Stimulated activated effector memory CD8-positive, alpha-beta T cell treated with anti-CD3 and anti-CD28 coated beads, Interleukin-12 subunit alpha, Interleukin-12 subunit beta, amount 100 ng/mL, for 72 hours (primary cell): ENCODE measurements at regions not wholly inside any gene's neighbourhood (a gene's known extent, or its start where the extent isn't known, plus 50 kb on each side); places are given as distances from the start of the nearest gene placed in this dataset.
"Not testable (repeated sequence)": the region's sequence is repeated elsewhere in the genome, so short reads cannot be mapped to it uniquely, and the experiment has no call there.

Experiments
- ATAC-seq: fragments of 150-1000 bp; cut with Tn5 transposase; 2 replicates; pipeline ENCODE4 v1.10.0; 2021
- DNase-seq, 2 donors: peaks; one replicate each; pipeline ENCODE4 v3.0.0; 2021 to 2022; ENCODE audit warnings: low spot score in 2 of 2
- H3K27ac Mint-ChIP-seq: one replicate; pipeline ENCODE4 v1.8.0; 2022; ENCODE audit warnings: mild to moderate bottlenecking, mixed read lengths
- H3K36me3 Mint-ChIP-seq: one replicate; pipeline ENCODE4 v1.8.0; 2022; ENCODE audit warnings: mild to moderate bottlenecking, mixed read lengths
- H3K4me1 Mint-ChIP-seq: one replicate; pipeline ENCODE4 v1.8.0; 2022; ENCODE audit warnings: mixed read lengths
- H3K4me3 Mint-ChIP-seq: one replicate; pipeline ENCODE4 v1.8.0; 2022; ENCODE audit warnings: mild to moderate bottlenecking, mixed read lengths
- H3K9me3 Mint-ChIP-seq: one replicate; pipeline ENCODE4 v1.8.0; 2022; ENCODE audit warnings: mixed read lengths

DNA sequence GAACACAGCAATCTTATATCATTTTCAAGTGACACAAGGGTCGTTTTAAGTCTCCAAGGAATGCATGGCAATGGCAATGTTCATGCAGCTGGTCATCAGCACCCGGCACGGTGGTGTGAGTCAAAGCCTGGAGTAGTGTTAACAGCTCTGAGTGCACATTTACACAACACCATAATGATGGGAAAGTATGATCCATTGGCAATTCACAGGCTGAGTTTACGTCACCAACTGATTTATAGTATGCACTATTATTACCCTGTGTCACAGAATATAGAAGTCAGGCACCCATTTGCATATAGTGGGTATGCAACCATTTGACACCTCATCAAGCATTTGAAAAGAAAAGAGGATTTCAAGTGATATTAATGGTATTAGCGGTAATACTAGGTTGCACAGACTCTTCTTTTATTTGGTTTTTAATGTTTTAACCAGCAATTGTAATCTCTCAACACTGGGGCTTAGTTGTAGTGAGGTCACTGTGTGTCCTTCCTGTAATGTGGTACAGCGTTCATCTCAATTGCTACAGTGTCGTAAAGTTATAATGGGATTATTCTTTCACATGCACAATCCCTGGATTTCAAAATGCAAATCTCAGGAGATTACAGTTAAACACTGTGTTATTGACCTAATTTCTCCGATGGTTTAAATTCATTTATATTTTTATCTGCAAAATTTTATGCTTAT is 113.8 kb downstream of the C3orf38 start:
- no peak for DNase-seq
- no peaks in the 10 kb centered on the region for H3K4me1 Mint-ChIP-seq
- ATAC-seq, result no peak

DNA sequence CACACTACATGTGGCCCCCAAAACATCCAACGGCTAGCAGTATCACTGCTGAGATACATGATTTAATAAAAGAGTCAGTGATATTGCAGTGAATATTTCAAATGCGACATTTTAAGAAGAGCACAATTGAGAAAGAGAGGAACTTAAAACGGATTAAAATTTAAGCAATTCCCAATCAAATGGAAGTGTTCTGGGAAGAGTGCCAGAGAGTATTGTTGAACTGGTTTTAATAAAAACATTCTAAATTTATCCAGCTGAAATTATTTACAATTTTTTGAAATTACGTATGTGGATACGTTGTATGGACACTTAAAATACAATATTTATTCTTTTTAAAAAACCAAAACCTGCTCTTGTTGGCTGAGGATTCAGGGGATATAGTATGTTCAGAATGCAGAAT is 117.7 kb downstream of the C3orf38 start:
- H3K27ac Mint-ChIP-seq, result no peak overlapping the region
- H3K9me3 Mint-ChIP-seq, result no peaks in the 10 kb centered on the region

More for the DNA sequence above, 113.8 kb downstream of the C3orf38 start:
- no peak overlapping the region for H3K4me3 Mint-ChIP-seq
- no peaks in the 10 kb centered on the region for H3K9me3 Mint-ChIP-seq
- H3K27ac Mint-ChIP-seq, result no peak overlapping the region
- H3K36me3 Mint-ChIP-seq, result no peaks in the 10 kb centered on the region

GRCh38 chr3:88267847-88268246 is 118.1 kb downstream of the C3orf38 start:
- no peak for ATAC-seq
- no peaks in the 10 kb centered on the region for H3K36me3 Mint-ChIP-seq

More for the DNA sequence above, 117.7 kb downstream of the C3orf38 start:
- H3K4me3 Mint-ChIP-seq, result no peak overlapping the region
- ATAC-seq (no peak), DNase-seq (no peak)
- no peaks in the 10 kb centered on the region for H3K36me3 Mint-ChIP-seq
- H3K4me1 Mint-ChIP-seq, result no peaks in the 10 kb centered on the region

GRCh38 chr3:88280326-88280725 is 130.6 kb downstream of the C3orf38 start:
- Mint-ChIP-seq H3K36me3 (no peaks in the 10 kb centered on the region), H3K9me3 (no peaks in the 10 kb centered on the region), H3K27ac (no peak overlapping the region), H3K4me1 (no peaks in the 10 kb centered on the region), H3K4me3 (no peak overlapping the region)
- ATAC-seq, result no peak
- no peak for DNase-seq

More at GRCh38 chr3:88267847-88268246, 118.1 kb downstream of the C3orf38 start:
- no peaks in the 10 kb centered on the region for H3K4me1 Mint-ChIP-seq
- H3K4me3 Mint-ChIP-seq, result no peak overlapping the region
- H3K27ac Mint-ChIP-seq, result no peak overlapping the region
- no peak for DNase-seq
- no peaks in the 10 kb centered on the region for H3K9me3 Mint-ChIP-seq

DNA sequence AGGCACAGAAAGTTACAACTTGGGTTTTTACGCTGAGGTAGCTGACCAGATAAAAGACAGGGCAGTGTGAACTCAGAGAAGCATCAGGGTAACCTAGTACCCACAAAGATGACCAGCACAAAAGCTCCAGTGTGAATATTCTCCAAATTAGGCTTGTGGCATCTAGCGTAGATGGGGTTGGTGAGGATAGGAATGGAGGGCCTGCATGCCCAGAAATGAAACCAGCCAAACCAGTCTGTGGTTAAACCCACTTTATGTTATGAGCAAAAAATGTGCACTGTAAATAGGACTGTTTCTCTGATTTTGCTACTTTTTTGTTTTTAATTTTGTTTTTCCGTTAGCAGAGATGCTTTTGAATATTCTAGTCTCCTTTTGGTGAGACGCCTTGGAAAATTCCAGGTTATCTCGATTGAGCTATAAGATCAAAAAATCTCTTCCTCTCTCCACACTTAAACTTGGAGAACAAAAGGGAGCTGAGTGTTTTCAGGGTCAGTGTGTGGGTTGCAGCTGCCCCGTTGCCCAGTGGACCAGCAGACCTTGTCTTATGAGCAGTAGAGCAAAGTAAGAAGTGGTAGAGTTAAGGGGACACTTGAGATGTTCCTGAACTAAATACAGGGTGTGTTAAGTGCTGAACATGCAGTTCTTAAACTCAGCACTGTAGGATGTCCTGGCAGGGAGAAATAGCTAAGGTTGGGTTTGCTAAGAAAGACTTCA is 132.9 kb downstream of the C3orf38 start:
- H3K4me3 Mint-ChIP-seq, result no peak overlapping the region

DNA sequence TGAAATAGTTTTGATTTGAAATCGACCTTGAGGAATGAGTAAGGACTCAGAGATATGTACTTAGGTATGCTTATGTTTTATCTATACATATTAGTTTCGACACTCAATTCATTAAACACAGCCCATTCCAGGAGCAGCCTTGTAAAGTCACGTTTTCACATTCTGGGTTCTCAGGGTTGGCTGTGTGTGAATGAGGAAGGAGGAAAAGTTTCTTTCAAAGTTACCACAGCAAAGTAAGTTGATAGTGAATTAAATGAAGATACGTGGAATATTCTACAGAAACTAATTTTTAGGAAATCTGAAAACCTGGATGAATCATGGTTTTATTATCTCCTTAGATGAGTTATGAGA is 133.5 kb downstream of the C3orf38 start:
- no peaks in the 10 kb centered on the region for H3K4me1 Mint-ChIP-seq
- DNase-seq (no peak), ATAC-seq (no peak)
- no peaks in the 10 kb centered on the region for H3K36me3 Mint-ChIP-seq
- H3K4me3 Mint-ChIP-seq, result no peak overlapping the region
- no peak overlapping the region for H3K27ac Mint-ChIP-seq
- peaks cover 9% of the 10 kb centered on the region for H3K9me3 Mint-ChIP-seq

More for the DNA sequence above, 132.9 kb downstream of the C3orf38 start:
- peaks cover 7% of the 10 kb centered on the region for H3K9me3 Mint-ChIP-seq
- DNase-seq (no peak), ATAC-seq (no peak)
- no peaks in the 10 kb centered on the region for H3K36me3 Mint-ChIP-seq
- no peak overlapping the region for H3K27ac Mint-ChIP-seq
- no peaks in the 10 kb centered on the region for H3K4me1 Mint-ChIP-seq

- ATAC-seq, result no peak
- Mint-ChIP-seq H3K4me1 (no peaks in the 10 kb centered on the region), H3K9me3 (peaks cover 10% of the 10 kb centered on the region), H3K27ac (no peak overlapping the region), H3K36me3 (no peaks in the 10 kb centered on the region), H3K4me3 (no peak overlapping the region)
- no peak for DNase-seq
Measured at GRCh38 chr3:88291486-88291885, 141.7 kb downstream of the C3orf38 start.

DNA sequence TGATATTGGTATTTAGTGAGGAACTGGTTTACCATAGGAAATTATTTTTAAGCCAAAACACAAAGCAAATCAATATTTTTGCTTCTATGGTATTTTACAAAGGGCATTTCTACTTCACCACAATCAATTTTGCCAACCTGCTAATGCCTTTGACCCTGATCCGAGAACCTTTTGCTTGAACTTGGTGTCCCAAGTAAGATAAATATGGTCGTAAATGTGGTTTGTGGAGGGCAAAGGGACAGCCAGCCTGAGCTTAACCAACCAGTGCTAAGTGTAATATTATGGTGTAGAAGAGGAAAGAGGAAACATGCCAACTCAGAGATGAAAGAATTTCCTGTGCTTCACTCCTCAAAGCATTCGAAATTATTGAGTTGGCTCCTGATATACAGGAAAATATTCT is 148.4 kb downstream of the C3orf38 start:
- DNase-seq, result no peak
- no peaks in the 10 kb centered on the region for H3K4me1 Mint-ChIP-seq
- H3K36me3 Mint-ChIP-seq, result no peaks in the 10 kb centered on the region
- no peak for ATAC-seq
- H3K4me3 Mint-ChIP-seq, result no peak overlapping the region
- H3K9me3 Mint-ChIP-seq, result peaks cover 4% of the 10 kb centered on the region
- no peak overlapping the region for H3K27ac Mint-ChIP-seq

DNA sequence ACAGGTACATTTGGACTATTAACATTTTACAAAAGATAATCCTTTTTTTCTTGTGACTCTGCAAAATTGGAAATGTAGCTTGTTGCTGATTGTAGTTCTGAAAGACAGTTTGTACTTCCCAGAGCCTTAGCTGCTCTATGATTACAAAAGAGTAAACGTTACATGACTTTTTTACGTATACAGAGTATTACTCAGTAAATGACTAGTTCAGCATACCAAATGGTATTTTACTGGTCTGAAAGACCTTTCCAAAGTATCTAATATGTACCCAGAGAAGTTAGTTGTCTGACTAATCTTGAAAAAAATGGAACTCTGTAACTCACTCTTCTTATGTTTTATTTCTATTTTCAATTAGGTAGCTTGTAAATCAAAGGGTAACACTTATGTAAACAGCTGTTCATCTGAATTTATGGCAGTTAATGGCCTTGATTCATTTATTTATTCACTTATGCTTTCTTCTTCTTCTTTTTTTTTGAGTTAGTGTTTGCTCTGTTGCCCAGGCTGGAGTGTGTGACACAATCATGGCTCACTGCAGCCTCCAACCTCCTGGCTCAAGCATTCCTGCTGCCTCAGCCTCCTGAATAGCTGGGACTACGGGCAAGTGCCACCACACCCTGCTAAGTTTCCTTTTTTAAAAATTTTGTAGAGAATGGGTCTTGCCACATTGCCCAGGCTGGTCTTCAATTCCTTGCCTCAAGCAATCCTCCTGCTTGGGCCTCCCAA is 151.7 kb downstream of the C3orf38 start:
- no peaks in the 10 kb centered on the region for H3K36me3 Mint-ChIP-seq
- no peak for DNase-seq
- peaks cover 8% of the 10 kb centered on the region for H3K9me3 Mint-ChIP-seq
- no peak for ATAC-seq
- H3K4me1 Mint-ChIP-seq, result no peaks in the 10 kb centered on the region
- no peak overlapping the region for H3K27ac Mint-ChIP-seq
- H3K4me3 Mint-ChIP-seq, result no peak overlapping the region

GRCh38 chr3:88301996-88302393 is 152.2 kb downstream of the C3orf38 start:
- no peaks in the 10 kb centered on the region for H3K4me1 Mint-ChIP-seq
- no peaks in the 10 kb centered on the region for H3K36me3 Mint-ChIP-seq
- H3K4me3 Mint-ChIP-seq, result no peak overlapping the region
- H3K9me3 Mint-ChIP-seq, result peaks cover 8% of the 10 kb centered on the region
- no peak for ATAC-seq
- no peak overlapping the region for H3K27ac Mint-ChIP-seq
- no peak for DNase-seq

DNA sequence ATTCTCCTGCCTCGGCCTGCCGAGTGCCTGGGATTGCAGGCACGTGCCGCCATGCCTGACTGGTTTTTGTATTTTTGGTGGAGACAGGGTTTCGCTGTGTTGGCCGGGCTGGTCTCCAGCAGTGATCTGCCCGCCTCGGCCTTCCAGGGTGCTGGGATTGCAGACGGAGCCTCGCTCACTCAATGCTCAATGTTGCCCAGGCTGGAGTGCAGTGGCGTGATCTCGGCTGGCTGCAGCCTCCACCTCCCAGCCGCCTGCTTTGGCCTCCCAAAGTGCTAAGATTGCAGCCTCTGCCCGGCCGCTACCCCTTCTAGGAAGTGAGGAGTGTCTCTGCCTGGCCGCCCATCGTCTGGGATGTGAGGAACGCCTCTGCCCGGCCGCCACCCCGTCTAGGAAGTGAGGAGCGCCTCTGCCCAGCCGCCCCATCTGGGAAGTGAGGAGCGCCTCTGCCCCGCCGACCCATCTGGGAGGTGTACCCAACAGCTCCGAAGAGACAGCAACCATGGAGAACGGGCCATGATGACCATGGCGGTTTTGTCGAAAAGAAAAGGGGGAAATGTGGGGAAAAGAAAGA is 153.7 kb downstream of the C3orf38 start:
- not testable (repeated sequence) for H3K9me3 Mint-ChIP-seq, H3K36me3 Mint-ChIP-seq, ATAC-seq, H3K27ac Mint-ChIP-seq, H3K4me1 Mint-ChIP-seq, H3K4me3 Mint-ChIP-seq, DNase-seq

DNA sequence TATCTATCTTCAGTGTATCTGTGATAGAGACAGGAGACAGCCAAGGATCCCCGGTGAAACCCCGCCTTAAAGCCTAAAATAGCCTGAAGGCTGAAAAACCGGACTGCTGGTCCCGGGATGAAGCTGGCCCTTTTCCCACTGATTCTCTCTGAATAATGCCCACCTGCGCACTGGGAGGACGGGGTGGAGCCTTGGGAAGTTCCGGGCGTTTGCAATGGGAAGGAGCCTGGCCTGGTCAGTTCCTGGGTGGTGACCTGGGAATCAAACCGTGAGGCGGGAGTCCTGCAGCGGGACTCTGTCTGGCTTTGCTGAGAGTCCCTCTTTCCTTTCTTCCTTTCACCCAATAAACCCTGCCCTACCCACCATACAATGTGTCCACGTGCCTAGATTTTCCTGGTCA is 157.9 kb downstream of the C3orf38 start:
- no peak for DNase-seq
- H3K4me3 Mint-ChIP-seq, result no peak overlapping the region
- no peaks in the 10 kb centered on the region for H3K4me1 Mint-ChIP-seq
- H3K27ac Mint-ChIP-seq, result no peak overlapping the region
- peaks cover 6% of the 10 kb centered on the region for H3K9me3 Mint-ChIP-seq
- ATAC-seq, result no peak
- H3K36me3 Mint-ChIP-seq, result no peaks in the 10 kb centered on the region

- no peak for DNase-seq
- Mint-ChIP-seq H3K9me3 (peaks cover 3% of the 10 kb centered on the region), H3K36me3 (no peaks in the 10 kb centered on the region), H3K4me1 (no peaks in the 10 kb centered on the region), H3K4me3 (no peak overlapping the region), H3K27ac (no peak overlapping the region)
- no peak for ATAC-seq
Measured at GRCh38 chr3:88311826-88312225, 162.1 kb downstream of the C3orf38 start.

- ATAC-seq (no peak), DNase-seq (no peak)
- Mint-ChIP-seq H3K9me3 (peaks cover 3% of the 10 kb centered on the region), H3K4me3 (no peak overlapping the region), H3K4me1 (no peaks in the 10 kb centered on the region), H3K36me3 (no peaks in the 10 kb centered on the region), H3K27ac (no peak overlapping the region)
Measured at GRCh38 chr3:88312256-88312655, 162.5 kb downstream of the C3orf38 start.

- peaks cover 6% of the 10 kb centered on the region for H3K9me3 Mint-ChIP-seq
- no peaks in the 10 kb centered on the region for H3K4me1 Mint-ChIP-seq
- no peak overlapping the region for H3K27ac Mint-ChIP-seq
- no peak overlapping the region for H3K4me3 Mint-ChIP-seq
- no peak for ATAC-seq
- no peaks in the 10 kb centered on the region for H3K36me3 Mint-ChIP-seq
- no peak for DNase-seq
Measured at GRCh38 chr3:88318067-88318466, 168.3 kb downstream of the C3orf38 start.
